Left lobe of liver (tissue), 2 donors: ENCODE measurements at regions not wholly inside any gene's neighbourhood (a gene's known extent, or its start where the extent isn't known, plus 50 kb on each side); places are given as distances from the start of the nearest gene placed in this dataset.

Experiments
- ATAC-seq: fragments of 200-7000 bp; cut with Tn5 transposase; one replicate; pipeline ENCODE4 v1.9.1; 2020; ENCODE audit warnings: mild to moderate bottlenecking, moderate library complexity
- DNase-seq: peaks from one replicate; pipeline ENCODE4 v3.0.0-alpha.2; 2020; ENCODE audit warnings: low spot score
- donor health status: DM: no; HTN: no; CAD: no; lungs with moderate emphysema.
- donor health status: DM: no; HTN: yes; CAD: no.

GRCh38 chr5:114010362-114010761 lies 351.5 kb upstream of the KCNN2 start:
- DNase-seq (no peak), ATAC-seq (no peak)

- peak; percentile 44 for ATAC-seq
These were observed 343.7 kb upstream of the KCNN2 start for GRCh38 chr5:114018186-114018585.

GRCh38 chr5:114038756-114039155 lies 323.1 kb upstream of the KCNN2 start:
- ATAC-seq (no peak), DNase-seq (no peak)

More at GRCh38 chr5:114018186-114018585, 343.7 kb upstream of the KCNN2 start:
- DNase-seq: no peak

GRCh38 chr5:114050087-114050486 lies 311.8 kb upstream of the KCNN2 start:
- DNase-seq (no peak), ATAC-seq (no peak)

GRCh38 chr5:114053372-114053771 lies 308.5 kb upstream of the KCNN2 start:
- ATAC-seq: no peak
- no peak for DNase-seq

GRCh38 chr5:114054594-114054993 lies 307.3 kb upstream of the KCNN2 start:
- no peak for DNase-seq
- no peak for ATAC-seq

GRCh38 chr5:114055318-114056184 lies 306.3 kb upstream of the KCNN2 start:
- ATAC-seq (peak; percentile 69), DNase-seq (no peak)

- DNase-seq (no peak), ATAC-seq (no peak)
These were observed 305.7 kb upstream of the KCNN2 start for GRCh38 chr5:114056185-114056538.

GRCh38 chr5:114060866-114061265 lies 301.0 kb upstream of the KCNN2 start:
- no peak for DNase-seq
- no peak for ATAC-seq

- no peak for ATAC-seq
- DNase-seq: no peak
These were observed 298.7 kb upstream of the KCNN2 start for GRCh38 chr5:114062932-114063867.

GRCh38 chr5:114065912-114066311 lies 296.0 kb upstream of the KCNN2 start:
- DNase-seq: no peak
- no peak for ATAC-seq

- DNase-seq (no peak), ATAC-seq (no peak)
These were observed 291.7 kb upstream of the KCNN2 start for GRCh38 chr5:114070093-114070722.

GRCh38 chr5:114089259-114089658 lies 272.6 kb upstream of the KCNN2 start:
- ATAC-seq: no peak
- DNase-seq: no peak

- DNase-seq: no peak
- no peak for ATAC-seq
These were observed 264.3 kb upstream of the KCNN2 start for GRCh38 chr5:114097570-114097969.

GRCh38 chr5:114099161-114099560 lies 262.7 kb upstream of the KCNN2 start:
- no peak for ATAC-seq

GRCh38 chr5:114101153-114101552 lies 260.7 kb upstream of the KCNN2 start:
- ATAC-seq: peak; percentile 75
- DNase-seq: no peak

More at GRCh38 chr5:114099161-114099560, 262.7 kb upstream of the KCNN2 start:
- no peak for DNase-seq

GRCh38 chr5:114113604-114114003 lies 248.3 kb upstream of the KCNN2 start:
- DNase-seq: no peak
- no peak for ATAC-seq

- no peak for ATAC-seq
- DNase-seq: no peak
These were observed 244.9 kb upstream of the KCNN2 start for GRCh38 chr5:114116981-114117380.

- ATAC-seq (no peak), DNase-seq (no peak)
These were observed 243.4 kb upstream of the KCNN2 start for GRCh38 chr5:114118511-114118910.

- ATAC-seq (no peak), DNase-seq (no peak)
These were observed 241.7 kb upstream of the KCNN2 start for GRCh38 chr5:114120166-114120565.

GRCh38 chr5:114122852-114123251 lies 239.0 kb upstream of the KCNN2 start:
- no peak for DNase-seq
- no peak for ATAC-seq
